OCI-LY3 (cell line): ENCODE measurements at regions not wholly inside any gene's neighbourhood (a gene's known extent, or its start where the extent isn't known, plus 50 kb on each side); places are given as distances from the start of the nearest gene placed in this dataset.

Source experiments
- CTCF ChIP-seq: fragments of 200-600, 300-600 bp; sonication (generic); IDR thresholded peaks from 2 replicates; pipeline ENCODE4 v1.5.1; 2014; ENCODE audit warnings: antibody characterized with exemption, low read length, low read depth
- EZH2phosphoT487 ChIP-seq: fragments of 200-600 bp; shearing (Covaris generic); IDR thresholded peaks from 2 replicates; pipeline ENCODE4 v1.6.1; 2018; ENCODE audit warnings: antibody characterized with exemption, mixed run types, low read depth

GRCh38 chr1:14421977-14422609 lies 176.4 kb upstream of the KAZN start:
- TF ChIP-seq CTCF, result no peak
- TF ChIP-seq EZH2phosphoT487, result no peak
